ENCODE measurements at regions not wholly inside any gene's neighbourhood (a gene's known extent, or its start where the extent isn't known, plus 50 kb on each side); places are given as distances from the start of the nearest gene placed in this dataset.
A peak's percentile ranks its signal among the peaks of the same experiment; 100 is the strongest.

GRCh38 chr5:17709011-17709710 is 74.9 kb downstream of the TAF11L14 start:
- Histone ChIP-seq H3K4me1 (peaks cover 11% of the 10 kb centered on the region; the same call in 1 of the 2 replicates), H3K4me3 (ENCODE audit: low read depth, low read length) (no peak overlapping the region), H3K9me3 (no peaks in the 10 kb centered on the region; the same call in 1 of the 2 replicates), H3K36me3 (ENCODE audit: control insufficient read depth, insufficient read depth, low read length) (no peaks in the 10 kb centered on the region), H3K27me3 (replicated peaks; ENCODE audit: control insufficient read depth, insufficient read depth, low read length) (no peaks in the 10 kb centered on the region)
- ChIA-PET CTCF (no interaction called here), POLR2A (no interaction called here)
- no peak overlapping the region for H3K4me3 Mint-ChIP-seq (ENCODE audit: unreplicated experiment)
- no peak for DNase-seq
- peaks cover 23% of the 10 kb centered on the region for H3K9me3 Mint-ChIP-seq (ENCODE audit: unreplicated experiment)
- peaks cover 14% of the 10 kb centered on the region for H3K4me1 Mint-ChIP-seq (ENCODE audit: low read depth, unreplicated experiment)
- H3K36me3 Mint-ChIP-seq (ENCODE audit: insufficient read depth, unreplicated experiment), result no peaks in the 10 kb centered on the region
- H3K27me3 Mint-ChIP-seq (ENCODE audit: insufficient read depth, unreplicated experiment), result no peaks in the 10 kb centered on the region
- TF ChIP-seq, protein P1, sequence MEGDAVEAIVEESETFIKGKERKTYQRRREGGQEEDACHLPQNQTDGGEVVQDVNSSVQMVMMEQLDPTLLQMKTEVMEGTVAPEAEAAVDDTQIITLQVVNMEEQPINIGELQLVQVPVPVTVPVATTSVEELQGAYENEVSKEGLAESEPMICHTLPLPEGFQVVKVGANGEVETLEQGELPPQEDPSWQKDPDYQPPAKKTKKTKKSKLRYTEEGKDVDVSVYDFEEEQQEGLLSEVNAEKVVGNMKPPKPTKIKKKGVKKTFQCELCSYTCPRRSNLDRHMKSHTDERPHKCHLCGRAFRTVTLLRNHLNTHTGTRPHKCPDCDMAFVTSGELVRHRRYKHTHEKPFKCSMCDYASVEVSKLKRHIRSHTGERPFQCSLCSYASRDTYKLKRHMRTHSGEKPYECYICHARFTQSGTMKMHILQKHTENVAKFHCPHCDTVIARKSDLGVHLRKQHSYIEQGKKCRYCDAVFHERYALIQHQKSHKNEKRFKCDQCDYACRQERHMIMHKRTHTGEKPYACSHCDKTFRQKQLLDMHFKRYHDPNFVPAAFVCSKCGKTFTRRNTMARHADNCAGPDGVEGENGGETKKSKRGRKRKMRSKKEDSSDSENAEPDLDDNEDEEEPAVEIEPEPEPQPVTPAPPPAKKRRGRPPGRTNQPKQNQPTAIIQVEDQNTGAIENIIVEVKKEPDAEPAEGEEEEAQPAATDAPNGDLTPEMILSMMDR (IDR thresholded peaks at IDR 0.05; ENCODE audit: insufficient read depth in 1 of 2, low read depth in 1 of 2, low read length in 1 of 2, severe bottlenecking in 1 of 2, unreplicated experiment in 1 of 2), result no peak
- intact Hi-C loops (cut with micrococcal nuclease; ENCODE audit: unreplicated experiment), result no loop called here
- peak overlapping the region; percentile 15 for H3K27ac Mint-ChIP-seq (ENCODE audit: unreplicated experiment)
- no TSS peak for BruUV-seq (replicated peaks)

DNA sequence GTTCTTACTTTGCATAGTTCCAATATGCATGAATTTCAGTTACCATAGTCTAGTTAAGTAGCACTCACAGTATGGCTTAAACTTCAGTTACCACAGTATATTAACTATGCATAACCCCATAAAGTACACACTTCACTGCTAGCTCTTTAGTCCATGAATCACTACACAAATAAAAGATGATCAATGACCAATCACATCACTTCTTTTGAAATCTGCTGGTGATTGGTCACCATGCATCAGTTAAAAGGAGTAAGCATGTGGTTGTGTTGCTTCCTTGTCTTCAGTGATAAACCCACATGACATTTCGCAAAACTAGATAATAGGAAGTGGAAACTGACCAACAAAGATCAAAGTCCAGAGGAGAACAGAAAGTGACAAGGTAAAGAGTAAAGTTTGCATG is 79.0 kb downstream of the TAF11L14 start:
- peak in 1 of 2 experiments; percentile 16 for DNase-seq
- Histone ChIP-seq H3K4me3 (ENCODE audit: low read depth, low read length) (no peak overlapping the region), H3K4me1 (peaks cover 11% of the 10 kb centered on the region; the same call in 1 of the 2 replicates), H3K27me3 (replicated peaks; ENCODE audit: control insufficient read depth, insufficient read depth, low read length) (no peaks in the 10 kb centered on the region), H3K9me3 (peaks cover 7% of the 10 kb centered on the region; the same call in 1 of the 2 replicates), H3K36me3 (ENCODE audit: control insufficient read depth, insufficient read depth, low read length) (no peaks in the 10 kb centered on the region)
- no peaks in the 10 kb centered on the region for H3K36me3 Mint-ChIP-seq (ENCODE audit: insufficient read depth, unreplicated experiment)
- H3K27ac Mint-ChIP-seq (ENCODE audit: unreplicated experiment), result no peak overlapping the region
- intact Hi-C loops (cut with micrococcal nuclease; ENCODE audit: unreplicated experiment), result no loop called here
- ChIA-PET POLR2A (no interaction called here), CTCF (no interaction called here)
- peaks cover 19% of the 10 kb centered on the region for H3K9me3 Mint-ChIP-seq (ENCODE audit: unreplicated experiment)
- BruUV-seq (replicated peaks), result no TSS peak
- H3K27me3 Mint-ChIP-seq (ENCODE audit: insufficient read depth, unreplicated experiment), result no peaks in the 10 kb centered on the region
- TF ChIP-seq, protein P1 (IDR thresholded peaks at IDR 0.05; ENCODE audit: insufficient read depth in 1 of 2, low read depth in 1 of 2, low read length in 1 of 2, severe bottlenecking in 1 of 2, unreplicated experiment in 1 of 2), result no peak
- peaks cover 14% of the 10 kb centered on the region for H3K4me1 Mint-ChIP-seq (ENCODE audit: low read depth, unreplicated experiment)
- no peak overlapping the region for H3K4me3 Mint-ChIP-seq (ENCODE audit: unreplicated experiment)

DNA sequence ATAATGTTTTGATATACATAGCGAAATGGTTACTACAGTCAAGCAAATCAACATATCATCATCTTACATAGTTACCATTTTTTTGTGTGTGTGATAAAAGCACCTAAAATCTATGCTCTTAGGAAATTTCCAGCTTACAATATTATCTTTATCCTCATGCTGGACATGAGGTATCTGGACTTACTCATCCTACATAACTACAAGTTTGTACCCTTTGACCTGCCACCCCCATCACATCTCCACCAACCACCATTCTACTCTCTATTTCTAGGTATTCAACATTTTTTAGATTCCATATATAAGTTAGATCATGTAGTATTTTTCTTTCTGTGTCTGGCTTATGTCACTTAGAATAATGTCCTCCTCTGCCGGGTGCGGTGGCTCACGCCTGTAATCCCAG is 79.9 kb downstream of the TAF11L14 start:
- H3K4me3 Mint-ChIP-seq (ENCODE audit: unreplicated experiment), result no peak overlapping the region
- no peaks in the 10 kb centered on the region for H3K36me3 ChIP-seq (ENCODE audit: control insufficient read depth, insufficient read depth, low read length)
- no peaks in the 10 kb centered on the region for H3K36me3 Mint-ChIP-seq (ENCODE audit: insufficient read depth, unreplicated experiment)
- no peaks in the 10 kb centered on the region for H3K27me3 ChIP-seq (replicated peaks; ENCODE audit: control insufficient read depth, insufficient read depth, low read length)
- TF ChIP-seq, protein P1 (IDR thresholded peaks at IDR 0.05; ENCODE audit: insufficient read depth in 1 of 2, low read depth in 1 of 2, low read length in 1 of 2, severe bottlenecking in 1 of 2, unreplicated experiment in 1 of 2), result no peak
- no peak overlapping the region for H3K4me3 ChIP-seq (ENCODE audit: low read depth, low read length)
- POLR2A ChIA-PET, result no interaction called here
- peaks cover 19% of the 10 kb centered on the region for H3K9me3 Mint-ChIP-seq (ENCODE audit: unreplicated experiment)
- H3K27ac Mint-ChIP-seq (ENCODE audit: unreplicated experiment), result no peak overlapping the region
- H3K4me1 Mint-ChIP-seq (ENCODE audit: low read depth, unreplicated experiment), result peaks cover 14% of the 10 kb centered on the region
- H3K9me3 ChIP-seq, result peaks cover 7% of the 10 kb centered on the region; the same call in 1 of the 2 replicates
- no peak for DNase-seq
- no TSS peak for BruUV-seq (replicated peaks)
- H3K4me1 ChIP-seq, result peaks cover 11% of the 10 kb centered on the region; the same call in 1 of the 2 replicates
- CTCF ChIA-PET, result no interaction called here
- intact Hi-C loops (cut with micrococcal nuclease; ENCODE audit: unreplicated experiment), result no loop called here
- H3K27me3 Mint-ChIP-seq (ENCODE audit: insufficient read depth, unreplicated experiment), result no peaks in the 10 kb centered on the region
